PC-3 (cell line): ENCODE measurements at regions not wholly inside any gene's neighbourhood (a gene's known extent, or its start where the extent isn't known, plus 50 kb on each side); places are given as distances from the start of the nearest gene placed in this dataset.
A peak's percentile ranks its signal among the peaks of the same experiment; 100 is the strongest.

Experiments
- EZH2 ChIP-seq: fragments of 300-600 bp; sonication (generic); IDR thresholded peaks from one replicate; pipeline ENCODE4 v1.6.1; 2017; ENCODE audit warnings: antibody characterized with exemption, mild to moderate bottlenecking, low read length; ENCODE audit not compliant: unreplicated experiment
- TF ChIP-seq, protein P1 (sequence below): fragments of 300-600 bp; sonication (generic); conservative IDR thresholded peaks from 2 replicates; pipeline ENCODE4 v1.5.1; 2017; ENCODE audit warnings: antibody characterized with exemption, low read depth, mild to moderate bottlenecking, low read length

DNA sequence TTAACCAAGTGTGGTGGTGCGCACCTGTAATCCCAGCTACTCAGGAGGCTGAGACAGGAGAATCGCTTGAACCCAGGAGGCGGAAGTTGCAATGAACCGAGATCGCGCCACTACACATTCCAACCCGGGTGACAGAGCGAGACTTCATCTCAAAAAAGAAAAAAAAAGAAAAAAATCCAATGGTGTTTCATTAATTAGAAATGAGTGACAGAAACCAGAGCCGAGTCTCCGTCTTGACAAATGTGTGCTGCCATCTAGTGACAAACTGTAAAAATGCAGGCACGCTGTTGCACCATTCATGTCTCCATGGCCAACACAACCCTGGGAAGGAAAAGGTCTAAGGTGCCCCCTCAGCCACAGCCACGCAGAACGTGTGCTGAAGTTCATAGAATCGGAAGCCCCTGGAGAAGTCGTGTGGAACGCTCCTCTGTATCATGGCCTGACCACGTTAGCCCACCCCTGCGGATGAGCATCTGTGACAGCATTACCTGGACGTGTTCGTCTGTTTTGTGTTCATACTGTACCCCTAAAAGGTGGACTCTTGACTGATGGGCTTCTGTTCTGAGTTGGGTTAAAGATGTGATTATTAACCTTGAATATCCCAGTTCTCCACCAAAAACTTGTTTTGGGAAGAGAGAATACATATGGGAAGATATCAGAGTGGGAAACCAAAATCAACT lies 94.9 kb downstream of the LYZL2 start:
- TF ChIP-seq, protein P1, sequence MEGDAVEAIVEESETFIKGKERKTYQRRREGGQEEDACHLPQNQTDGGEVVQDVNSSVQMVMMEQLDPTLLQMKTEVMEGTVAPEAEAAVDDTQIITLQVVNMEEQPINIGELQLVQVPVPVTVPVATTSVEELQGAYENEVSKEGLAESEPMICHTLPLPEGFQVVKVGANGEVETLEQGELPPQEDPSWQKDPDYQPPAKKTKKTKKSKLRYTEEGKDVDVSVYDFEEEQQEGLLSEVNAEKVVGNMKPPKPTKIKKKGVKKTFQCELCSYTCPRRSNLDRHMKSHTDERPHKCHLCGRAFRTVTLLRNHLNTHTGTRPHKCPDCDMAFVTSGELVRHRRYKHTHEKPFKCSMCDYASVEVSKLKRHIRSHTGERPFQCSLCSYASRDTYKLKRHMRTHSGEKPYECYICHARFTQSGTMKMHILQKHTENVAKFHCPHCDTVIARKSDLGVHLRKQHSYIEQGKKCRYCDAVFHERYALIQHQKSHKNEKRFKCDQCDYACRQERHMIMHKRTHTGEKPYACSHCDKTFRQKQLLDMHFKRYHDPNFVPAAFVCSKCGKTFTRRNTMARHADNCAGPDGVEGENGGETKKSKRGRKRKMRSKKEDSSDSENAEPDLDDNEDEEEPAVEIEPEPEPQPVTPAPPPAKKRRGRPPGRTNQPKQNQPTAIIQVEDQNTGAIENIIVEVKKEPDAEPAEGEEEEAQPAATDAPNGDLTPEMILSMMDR, result peak; percentile 70
- no peak for TF ChIP-seq EZH2
